ENCODE measurements at regions not wholly inside any gene's neighbourhood (a gene's known extent, or its start where the extent isn't known, plus 50 kb on each side); places are given as distances from the start of the nearest gene placed in this dataset.

DNA sequence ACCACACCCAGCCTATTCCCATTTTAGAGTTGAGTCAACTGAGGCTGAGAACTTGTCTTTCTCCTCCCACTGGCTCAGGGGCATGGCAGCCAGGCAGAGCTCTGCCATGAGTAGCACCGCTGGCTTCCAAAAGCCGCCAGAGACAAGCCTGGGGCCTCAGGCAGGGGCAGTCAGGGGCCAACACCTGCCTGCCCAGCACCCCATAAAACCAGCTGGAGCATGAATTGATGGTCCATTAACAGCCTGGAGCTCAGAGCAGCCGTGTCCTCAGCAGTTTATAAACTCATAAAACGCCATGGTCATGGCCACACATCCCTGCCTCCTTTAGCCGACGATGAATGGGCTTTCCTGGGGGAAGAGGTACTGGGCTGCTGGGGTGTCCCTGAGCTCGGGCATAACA is 50.6 kb upstream of the PAX7 start:
- no CpG with 5 or more reads among the region's 7 CpGs for WGBS, 2 experiments (ENCODE audit: extremely low coverage in 2 of 2, insufficient read length in 1 of 2)
- BruUV-seq (replicated peaks), result no TSS peak
- Histone ChIP-seq H4K91ac (ENCODE audit: insufficient read depth, low read depth, low read length) (no peak overlapping the region), H3K4me2 (ENCODE audit: low read depth, low read length) (no peak overlapping the region), H2AK9ac (replicated peaks; ENCODE audit: low read depth, low read length, poor library complexity) (no peak overlapping the region), H2BK20ac (ENCODE audit: low read depth, low read length) (no peak overlapping the region), H3K9me1 (ENCODE audit: insufficient read depth, low read length) (no peaks in the 10 kb centered on the region), H2AK5ac (ENCODE audit: low read depth, low read length) (no peak overlapping the region), H3K4me1 (ENCODE audit: control insufficient read depth, insufficient read depth, low read length) (no peaks in the 10 kb centered on the region), H3K9ac (ENCODE audit: low read depth, low read length) (no peak overlapping the region), H3K27ac (ENCODE audit: insufficient read depth, low read length) (no peak overlapping the region), H2BK15ac (ENCODE audit: low read depth, low read length) (no peak overlapping the region), H3K56ac (ENCODE audit: extremely low read depth, insufficient read depth, low read length) (no peak overlapping the region), H4K5ac (ENCODE audit: low read depth, low read length) (no peak overlapping the region), H2BK120ac (ENCODE audit: low read depth, low read length) (no peak overlapping the region), H3K36me3 (ENCODE audit: control insufficient read depth, insufficient read depth, low read length) (no peaks in the 10 kb centered on the region), H4K8ac (ENCODE audit: low read depth in 2 of 2, low read length in 2 of 2) (no peak overlapping the region), H3K14ac (replicated peaks; ENCODE audit: low read depth, low read length) (no peak overlapping the region), H3K79me1 (ENCODE audit: low read depth in 1 of 2, low read length in 2 of 2) (no peaks in the 10 kb centered on the region), H3K27me3 (ENCODE audit: control insufficient read depth, insufficient read depth, low read length) (no peaks in the 10 kb centered on the region; the same call in 1 of the 2 replicates), H3K23ac (ENCODE audit: low read depth, low read length) (no peak overlapping the region), H2AFZ (replicated peaks; ENCODE audit: low read length, poor library complexity) (no peak overlapping the region), H3K9me3 (ENCODE audit: control insufficient read depth, insufficient read depth, low read length) (no peaks in the 10 kb centered on the region), H3K4ac (ENCODE audit: low read depth, low read length) (no peak overlapping the region), H3K4me3 (ENCODE audit: insufficient read depth, low read depth, low read length) (no peak overlapping the region), H3K18ac (ENCODE audit: low read depth, low read length) (no peak overlapping the region), H2BK5ac (ENCODE audit: low read depth, low read length, poor library complexity, severe bottlenecking) (no peak overlapping the region), H4K20me1 (ENCODE audit: insufficient read depth, low read length) (no peaks in the 10 kb centered on the region)
- dilution Hi-C loops (cut with HindIII; ENCODE audit: low sequenced_read_pairs, unreplicated experiment), result no loop called here
- POLR2A ChIA-PET (ENCODE audit: unreplicated experiment), result no interaction called here
- DNase-seq, result no peak
- CTCF ChIA-PET, result no interaction called here
- no peak for ATAC-seq (ENCODE audit: low read depth)
- in situ Hi-C loops (cut with MboI; ENCODE audit: low sequenced_read_pairs), result no loop called here
- TF ChIP-seq, protein P1, sequence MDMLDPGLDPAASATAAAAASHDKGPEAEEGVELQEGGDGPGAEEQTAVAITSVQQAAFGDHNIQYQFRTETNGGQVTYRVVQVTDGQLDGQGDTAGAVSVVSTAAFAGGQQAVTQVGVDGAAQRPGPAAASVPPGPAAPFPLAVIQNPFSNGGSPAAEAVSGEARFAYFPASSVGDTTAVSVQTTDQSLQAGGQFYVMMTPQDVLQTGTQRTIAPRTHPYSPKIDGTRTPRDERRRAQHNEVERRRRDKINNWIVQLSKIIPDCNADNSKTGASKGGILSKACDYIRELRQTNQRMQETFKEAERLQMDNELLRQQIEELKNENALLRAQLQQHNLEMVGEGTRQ (IDR thresholded peaks at IDR 0.05; ENCODE audit: low read depth, low read length), result no peak
- no peak for TF ChIP-seq RCOR1 (IDR thresholded peaks at IDR 0.05; ENCODE audit: insufficient replicate concordance, low read length)
- TF ChIP-seq, protein P2, sequence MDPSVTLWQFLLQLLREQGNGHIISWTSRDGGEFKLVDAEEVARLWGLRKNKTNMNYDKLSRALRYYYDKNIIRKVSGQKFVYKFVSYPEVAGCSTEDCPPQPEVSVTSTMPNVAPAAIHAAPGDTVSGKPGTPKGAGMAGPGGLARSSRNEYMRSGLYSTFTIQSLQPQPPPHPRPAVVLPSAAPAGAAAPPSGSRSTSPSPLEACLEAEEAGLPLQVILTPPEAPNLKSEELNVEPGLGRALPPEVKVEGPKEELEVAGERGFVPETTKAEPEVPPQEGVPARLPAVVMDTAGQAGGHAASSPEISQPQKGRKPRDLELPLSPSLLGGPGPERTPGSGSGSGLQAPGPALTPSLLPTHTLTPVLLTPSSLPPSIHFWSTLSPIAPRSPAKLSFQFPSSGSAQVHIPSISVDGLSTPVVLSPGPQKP (IDR thresholded peaks at IDR 0.05; ENCODE audit: borderline replicate concordance, low read depth, low read length), result no peak
- intact Hi-C loops (cut with micrococcal nuclease), result loop anchor here (2.0 kb wide), 2 partner anchors 731 to 925 kb away; no protein-coding TSS in a partner anchor
